ENCODE measurements at regions not wholly inside any gene's neighbourhood (a gene's known extent, or its start where the extent isn't known, plus 50 kb on each side); places are given as distances from the start of the nearest gene placed in this dataset.
"Not testable (repeated sequence)": the region's sequence is repeated elsewhere in the genome, so short reads cannot be mapped to it uniquely, and the experiment has no call there.

- DNase-seq (ENCODE audit: low read depth), result not testable (repeated sequence)
These were observed 435.8 kb downstream of the SHISA9 start for GRCh38 chr16:13336907-13337881.

DNA sequence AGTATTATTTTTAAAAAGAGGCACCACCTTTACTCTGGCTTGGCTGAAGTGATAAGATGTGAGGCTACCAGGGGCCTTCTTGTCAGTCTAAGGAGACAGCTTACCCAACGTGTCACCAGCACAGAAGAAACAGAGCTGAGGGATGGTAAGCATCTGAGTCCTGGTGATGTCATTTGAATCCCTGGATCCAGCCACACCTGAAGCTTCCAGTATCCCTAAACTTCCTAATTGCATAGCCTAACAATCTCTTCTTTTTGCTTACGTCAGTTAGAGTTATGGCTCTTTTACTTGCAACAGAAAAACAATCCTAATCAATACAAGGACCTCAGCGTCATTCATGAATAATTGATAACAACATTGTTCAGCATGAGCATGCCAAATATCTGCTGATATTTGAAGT is 436.6 kb downstream of the SHISA9 start:
- no peak for DNase-seq (ENCODE audit: low read depth)

DNA sequence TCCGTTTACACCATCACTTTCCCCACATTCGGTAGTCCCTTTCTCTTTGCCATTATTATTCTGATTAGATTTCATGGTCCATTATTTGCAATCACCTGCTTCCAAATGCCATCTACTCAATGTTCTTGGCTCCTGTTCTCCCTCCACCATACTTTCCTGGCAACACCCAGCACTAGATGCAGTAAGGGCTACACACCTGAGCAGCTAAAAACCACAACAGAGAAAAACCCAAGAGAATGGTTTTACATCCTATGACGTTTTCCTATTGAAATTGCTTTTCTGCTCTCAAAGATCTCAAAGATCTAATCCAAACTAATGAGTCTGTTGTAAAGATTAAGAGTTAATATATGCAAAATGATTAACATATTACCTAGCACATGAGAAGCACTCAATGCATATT is 441.3 kb downstream of the SHISA9 start:
- no peak for DNase-seq (ENCODE audit: low read depth)

DNA sequence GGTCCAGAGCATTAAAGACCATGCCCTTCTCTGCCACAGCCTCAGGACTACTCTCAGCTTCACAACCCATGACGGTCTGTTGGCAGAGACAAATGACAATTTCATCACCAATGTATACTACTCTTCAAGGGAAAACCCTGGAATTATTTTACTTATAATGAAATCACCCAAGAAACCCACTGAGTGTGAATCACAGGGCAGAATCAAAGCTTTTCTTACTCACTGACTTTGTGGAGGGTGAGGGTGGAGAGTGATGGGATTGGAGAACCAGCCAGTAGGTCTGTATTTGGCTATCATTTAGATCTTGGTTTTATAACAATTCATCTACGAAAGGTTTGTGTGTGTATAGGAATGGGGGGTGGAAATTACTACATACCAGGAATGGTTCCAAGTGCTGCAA is 442.6 kb downstream of the SHISA9 start:
- no peak for DNase-seq (ENCODE audit: low read depth)

DNA sequence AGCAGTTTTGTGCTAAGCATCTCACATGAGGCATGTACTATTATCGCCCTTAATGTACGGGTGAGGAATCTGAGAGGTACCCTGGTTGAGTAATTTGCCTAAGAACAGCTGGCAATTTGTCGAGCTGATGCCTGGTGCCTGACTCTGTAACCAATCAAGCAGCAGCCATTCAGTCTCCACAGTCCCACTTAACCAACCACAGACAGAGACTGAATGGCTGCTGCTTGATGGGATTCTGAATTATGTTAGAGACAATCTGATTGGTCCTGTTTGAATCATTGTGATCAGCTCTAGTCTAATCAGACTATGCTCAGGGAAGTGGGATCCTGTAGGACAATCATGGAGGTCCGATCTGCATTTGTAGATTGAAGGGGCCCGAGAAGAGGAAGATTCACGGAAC is 447.0 kb downstream of the SHISA9 start:
- no peak for DNase-seq (ENCODE audit: low read depth)

GRCh38 chr16:13350000-13350399 is 448.6 kb downstream of the SHISA9 start:
- DNase-seq (ENCODE audit: low read depth), result no peak

DNA sequence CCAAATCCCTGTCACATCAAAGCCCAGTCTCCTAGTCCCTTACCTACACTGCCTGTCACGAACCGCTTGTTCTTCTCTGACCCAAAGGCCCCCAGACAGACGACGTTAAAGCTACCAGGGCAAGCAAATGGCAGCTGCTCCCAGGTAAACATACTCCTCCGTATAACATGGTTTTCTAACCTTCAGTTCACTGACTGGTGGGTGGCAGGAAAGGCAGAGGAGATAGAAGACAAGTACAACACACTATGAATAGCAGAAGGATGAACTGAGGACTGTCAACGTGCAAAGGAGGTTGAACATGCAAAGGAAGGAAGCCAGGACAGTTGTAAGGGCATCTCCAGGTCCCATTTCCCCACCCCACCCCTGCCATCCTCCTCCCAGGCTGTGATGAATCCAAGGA is 449.8 kb downstream of the SHISA9 start:
- DNase-seq (ENCODE audit: low read depth), result no peak

- no peak for DNase-seq (ENCODE audit: low read depth)
These were observed 450.3 kb downstream of the SHISA9 start for GRCh38 chr16:13351601-13352217.

- not testable (repeated sequence) for DNase-seq (ENCODE audit: low read depth)
These were observed 451.4 kb downstream of the SHISA9 start for GRCh38 chr16:13352796-13353195.

- DNase-seq (ENCODE audit: low read depth), result not testable (repeated sequence)
These were observed 456.4 kb downstream of the SHISA9 start for GRCh38 chr16:13357842-13358241.

- no peak for DNase-seq (ENCODE audit: low read depth)
These were observed 458.4 kb downstream of the SHISA9 start for GRCh38 chr16:13359835-13360234.

GRCh38 chr16:13372421-13372820 is 471.0 kb downstream of the SHISA9 start:
- DNase-seq (ENCODE audit: low read depth), result no peak

GRCh38 chr16:13376174-13376573 is 474.8 kb downstream of the SHISA9 start:
- no peak for DNase-seq (ENCODE audit: low read depth)

DNA sequence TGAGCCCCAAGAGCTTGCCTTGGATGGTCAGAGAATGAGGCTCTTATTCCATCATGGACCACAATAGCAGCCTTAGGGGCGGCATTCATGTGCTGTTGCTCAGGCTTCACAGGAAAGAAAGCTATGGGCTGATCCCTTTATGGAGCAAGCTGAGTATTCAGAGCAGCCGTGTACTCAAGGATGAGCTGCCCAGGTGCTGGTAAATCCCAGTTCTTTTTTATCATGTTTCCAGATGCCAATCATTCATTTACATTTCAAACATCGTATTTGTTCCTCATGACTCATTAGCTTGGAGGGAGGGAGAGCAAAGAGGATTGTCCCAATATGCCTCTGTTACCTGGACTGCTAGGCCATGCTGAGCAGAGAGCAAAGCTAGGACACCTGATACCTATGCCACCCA is 475.7 kb downstream of the SHISA9 start:
- no peak for DNase-seq (ENCODE audit: low read depth)

DNA sequence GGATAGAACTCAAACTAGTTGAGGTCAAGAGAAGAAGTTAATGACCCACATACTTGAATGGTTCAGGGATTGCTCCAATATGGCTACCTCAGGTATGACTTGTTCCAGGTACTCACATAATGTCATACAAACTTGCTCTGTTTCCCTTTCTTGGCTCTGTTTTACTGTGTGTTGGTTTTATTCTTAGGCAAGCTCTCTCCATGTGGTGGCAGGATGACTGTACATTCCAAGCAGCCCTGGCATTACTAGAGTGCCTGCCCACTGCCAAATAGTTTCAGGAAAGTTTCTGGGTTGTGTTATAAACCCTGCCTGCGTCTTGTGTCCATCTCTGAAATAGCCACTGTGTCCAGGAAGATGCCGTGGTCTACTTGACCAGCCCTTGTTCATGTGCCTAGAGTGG is 476.8 kb downstream of the SHISA9 start:
- no peak for DNase-seq (ENCODE audit: low read depth)

DNA sequence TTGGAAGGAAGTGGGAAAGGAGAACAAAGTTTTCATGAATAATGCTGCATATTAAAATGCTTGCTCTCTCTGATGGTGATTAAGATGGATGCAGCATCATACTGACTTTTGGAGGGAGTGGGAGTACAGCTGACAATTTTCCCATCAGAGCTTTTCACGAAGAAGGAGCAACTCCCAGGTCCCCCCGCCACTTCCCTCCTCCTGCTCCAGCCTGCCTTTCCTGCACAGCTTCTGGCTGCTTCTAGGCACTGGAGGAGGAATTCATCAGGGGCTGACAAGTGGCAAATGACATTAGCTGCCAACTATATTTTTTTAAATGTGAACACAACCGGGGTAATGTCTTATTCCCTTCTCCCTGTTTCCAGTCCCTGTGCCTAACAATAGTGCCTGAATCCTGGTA is 477.9 kb downstream of the SHISA9 start:
- DNase-seq (ENCODE audit: low read depth), result no peak

- DNase-seq (ENCODE audit: low read depth), result not testable (repeated sequence)
These were observed 484.0 kb downstream of the SHISA9 start for GRCh38 chr16:13385156-13386040.

DNA sequence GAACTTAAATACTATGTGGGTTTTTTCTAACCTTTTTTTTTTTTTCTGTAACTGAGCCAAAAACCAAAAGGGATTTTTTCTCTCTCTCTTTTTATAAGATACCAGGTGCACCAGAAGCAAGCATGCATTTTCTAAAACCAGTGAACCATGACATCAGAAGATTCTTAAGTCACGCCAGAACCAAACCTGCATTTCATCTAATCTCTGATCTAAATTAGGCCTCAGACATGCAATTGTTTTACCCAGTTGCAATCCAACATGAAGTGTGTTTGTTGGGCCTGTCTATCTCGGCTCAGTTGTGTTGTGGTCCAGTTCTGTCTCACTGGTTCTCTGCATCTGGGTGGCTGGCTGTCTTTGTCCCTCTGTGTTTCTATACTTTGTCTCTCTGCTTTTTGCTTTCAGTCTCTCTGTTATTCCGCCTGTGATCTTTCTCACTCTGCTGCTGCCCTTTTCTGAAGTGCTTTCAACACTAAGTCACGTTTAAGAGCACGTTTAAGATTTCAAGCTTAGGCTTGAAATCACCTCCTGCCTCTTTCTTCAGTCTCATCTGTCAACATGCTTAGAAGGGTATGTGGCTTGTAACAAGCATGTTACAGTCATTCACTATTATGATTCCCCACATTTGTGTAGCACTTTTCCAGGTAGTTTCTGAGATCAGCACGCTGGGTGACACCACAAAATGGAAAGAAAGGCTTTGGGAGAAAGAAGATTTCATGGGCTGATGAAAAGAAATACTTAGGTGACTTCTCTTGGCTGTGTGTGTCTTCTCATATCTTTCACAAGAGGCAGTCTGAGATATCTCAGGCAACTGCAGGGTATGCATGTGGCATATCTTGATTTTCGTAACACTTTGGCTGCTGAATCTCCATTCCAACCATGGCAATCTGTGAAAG is 488.9 kb downstream of the SHISA9 start:
- DNase-seq (ENCODE audit: low read depth), result no peak

DNA sequence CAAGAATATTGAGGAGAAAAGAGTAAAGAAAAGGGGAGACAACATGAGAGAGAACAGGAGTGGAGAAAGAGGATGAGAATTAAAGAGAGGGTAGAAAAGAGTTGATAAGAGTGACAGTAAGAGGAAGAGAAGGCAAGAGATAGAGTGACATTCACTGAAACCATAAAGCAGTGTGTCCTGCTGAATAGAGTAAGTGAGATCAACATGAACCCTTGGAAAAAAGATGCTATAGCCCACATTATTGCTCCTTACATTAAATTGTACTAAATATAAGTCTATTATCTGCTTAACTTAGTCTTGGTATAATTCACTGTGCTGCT is 489.5 kb downstream of the SHISA9 start:
- no peak for DNase-seq (ENCODE audit: low read depth)

DNA sequence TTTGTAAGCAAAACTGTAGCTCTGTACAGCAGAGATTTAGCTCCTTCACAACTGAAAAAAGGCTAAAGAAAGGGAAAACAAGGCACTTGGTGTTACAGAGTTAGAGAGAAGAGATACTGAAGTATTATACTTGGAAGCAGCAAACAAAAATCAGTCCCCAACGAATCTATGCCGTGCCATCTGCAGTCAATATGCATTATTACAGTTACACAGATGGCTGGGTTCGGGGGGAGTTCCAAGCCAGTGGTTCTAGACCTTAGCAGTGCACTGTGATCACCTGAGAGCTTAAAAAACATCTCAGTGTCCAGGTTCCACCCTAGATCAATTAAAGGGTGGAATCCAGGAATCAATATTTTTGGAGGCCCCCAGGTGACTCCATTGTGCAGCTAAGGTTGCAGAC is 489.9 kb downstream of the SHISA9 start:
- no peak for DNase-seq (ENCODE audit: low read depth)

DNA sequence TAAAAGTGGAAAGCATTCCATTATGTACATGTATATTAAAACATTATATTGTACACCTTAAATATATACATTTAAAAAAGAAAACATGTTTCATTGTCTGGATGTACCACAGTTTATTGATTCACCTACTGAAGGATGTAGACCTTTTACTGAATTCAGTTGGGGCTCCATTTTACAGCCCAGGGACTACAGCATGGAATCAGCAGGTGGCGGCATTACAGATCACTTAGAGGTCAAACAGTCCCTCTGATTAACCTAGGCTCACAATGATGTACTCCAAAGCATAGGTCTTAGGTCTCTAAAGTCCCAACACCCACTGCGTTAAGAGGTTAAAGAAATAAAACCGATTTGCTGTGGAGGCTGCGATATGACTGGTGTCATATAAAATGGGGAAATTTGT is 490.9 kb downstream of the SHISA9 start:
- DNase-seq (ENCODE audit: low read depth), result no peak

Measured in forelimb muscle (tissue), 1 donor.